Neural cell (in vitro differentiated cells): ENCODE measurements at regions not wholly inside any gene's neighbourhood (a gene's known extent, or its start where the extent isn't known, plus 50 kb on each side); places are given as distances from the start of the nearest gene placed in this dataset.

ENCODE experiments used
- H2AFZ ChIP-seq: fragments of 200-600, 300-800 bp; sonication (generic), shearing (Covaris generic); 2 replicates; pipeline ENCODE4 v1.6.0; 2014; ENCODE audit warnings: low read depth, mild to moderate bottlenecking, antibody characterized with exemption, low read length, moderate library complexity
- H3F3A ChIP-seq: fragments of 200-600 bp; shearing (Covaris generic); 2 replicates; pipeline ENCODE4 v1.6.1; 2016; ENCODE audit warnings: mild to moderate bottlenecking, moderate library complexity, mixed read lengths, antibody characterized with exemption, low read length; ENCODE audit not compliant: insufficient read depth, poor library complexity, severe bottlenecking
- H3K27ac ChIP-seq: fragments of 200-600, 300-800 bp; sonication (generic), shearing (Covaris generic); 2 replicates; pipeline ENCODE4 v1.5.1; 2014; ENCODE audit warnings: mild to moderate bottlenecking, low read length, moderate library complexity
- H3K27me3 ChIP-seq: fragments of 300-800, 200-600 bp; sonication (generic), shearing (Covaris generic); 2 replicates; pipeline ENCODE4 v1.6.0; 2014; ENCODE audit warnings: mild to moderate bottlenecking, low read depth, low read length, moderate library complexity; ENCODE audit not compliant: insufficient read depth
- H3K36me3 ChIP-seq: fragments of 300-800, 200-600 bp; sonication (generic), shearing (Covaris generic); 2 replicates; pipeline ENCODE4 v1.5.1; 2014; ENCODE audit warnings: mild to moderate bottlenecking, antibody characterized with exemption, low read length, moderate library complexity; ENCODE audit not compliant: insufficient read depth
- H3K4me2 ChIP-seq: fragments of 300-800, 200-600 bp; sonication (generic), shearing (Covaris generic); 2 replicates; pipeline ENCODE4 v1.6.0; 2014; ENCODE audit warnings: mild to moderate bottlenecking, low read length
- H3K4me3 ChIP-seq: fragments of 300-800, 200-600 bp; sonication (generic), shearing (Covaris generic); 2 replicates; pipeline ENCODE4 v1.5.1; 2014; ENCODE audit warnings: mild to moderate bottlenecking, low read length, moderate library complexity
- H3K79me2 ChIP-seq: fragments of 200-600 bp; shearing (Covaris generic); replicated peaks from 2 replicates; pipeline ENCODE4 v1.6.0; 2014; ENCODE audit warnings: mild to moderate bottlenecking, low read length, moderate library complexity; ENCODE audit not compliant: insufficient read depth
- H3K9ac ChIP-seq: fragments of 300-800, 200-600 bp; sonication (generic), shearing (Covaris generic); 2 replicates; pipeline ENCODE4 v1.6.1; 2016; ENCODE audit warnings: mild to moderate bottlenecking, low read length, mixed read lengths
- H3K9me2 ChIP-seq: fragments of 200-600 bp; shearing (Covaris generic); 2 replicates; pipeline ENCODE4 v1.6.1; 2016; ENCODE audit warnings: mild to moderate bottlenecking, low read length, mixed read lengths; ENCODE audit not compliant: insufficient read depth
- H3K9me3 ChIP-seq: fragments of 200-600, 300-800 bp; sonication (generic), shearing (Covaris generic); 2 replicates; pipeline ENCODE4 v1.6.1; 2016; ENCODE audit warnings: mild to moderate bottlenecking, mixed run types, low read length, moderate library complexity, mixed read lengths
- H4K20me1 ChIP-seq: fragments of 200-600 bp; shearing (Covaris generic); 2 replicates; pipeline ENCODE4 v1.6.1; 2016; ENCODE audit warnings: mild to moderate bottlenecking, mixed run types; ENCODE audit not compliant: insufficient read depth
- CTCF ChIP-seq: fragments of 450-650 bp; IDR thresholded peaks from 2 replicates; pipeline ENCODE4 v1.5.1; 2014; ENCODE audit warnings: antibody characterized with exemption, mild to moderate bottlenecking, moderate library complexity; ENCODE audit not compliant: poor library complexity, severe bottlenecking
- EP300 ChIP-seq: fragments of 450-650 bp; conservative IDR thresholded peaks from 2 replicates; pipeline ENCODE4 v1.6.1; 2014; ENCODE audit warnings: antibody characterized with exemption, mild to moderate bottlenecking, moderate library complexity; ENCODE audit not compliant: poor library complexity, severe bottlenecking
- EZH2 ChIP-seq: fragments of 200-600, 300-800 bp; shearing (Covaris generic), sonication (generic); IDR thresholded peaks from 2 replicates; pipeline ENCODE4 v1.6.1; 2014; ENCODE audit warnings: antibody characterized with exemption, low read length, borderline replicate concordance, mild to moderate bottlenecking; ENCODE audit not compliant: insufficient read depth, poor library complexity, severe bottlenecking
- MXI1 ChIP-seq: fragments of 450-650 bp; conservative IDR thresholded peaks from 2 replicates; pipeline ENCODE4 v1.6.1; 2014; ENCODE audit warnings: antibody characterized with exemption, mild to moderate bottlenecking; ENCODE audit not compliant: poor library complexity, severe bottlenecking
- POLR2AphosphoS5 ChIP-seq: IDR thresholded peaks from 2 replicates; pipeline ENCODE4 v1.6.1; 2012
- RAD21 ChIP-seq: fragments of 450-650 bp; conservative IDR thresholded peaks from 2 replicates; pipeline ENCODE4 v1.6.1; 2014; ENCODE audit warnings: antibody characterized with exemption, mild to moderate bottlenecking, moderate library complexity
- REST ChIP-seq: IDR thresholded peaks from 2 replicates; pipeline ENCODE4 v1.6.1; 2012; ENCODE audit warnings: borderline replicate concordance
- SMC3 ChIP-seq: fragments of 450-650 bp; conservative IDR thresholded peaks from 2 replicates; pipeline ENCODE4 v1.6.1; 2014; ENCODE audit warnings: antibody characterized with exemption, mild to moderate bottlenecking, moderate library complexity; ENCODE audit not compliant: poor library complexity
- TAF1 ChIP-seq: IDR thresholded peaks from 2 replicates; pipeline ENCODE4 v1.6.1; 2012; ENCODE audit warnings: low read depth

- H3K9me2 ChIP-seq = no peaks in the 10 kb centered on the region
- H3K36me3 ChIP-seq = no peaks in the 10 kb centered on the region
- no peaks in the 10 kb centered on the region for H3K9me3 ChIP-seq
- no peaks in the 10 kb centered on the region for H4K20me1 ChIP-seq
- no peak overlapping the region for H3K9ac ChIP-seq
- TF ChIP-seq SMC3 (no peak), EP300 (no peak), RAD21 (no peak), REST (no peak), CTCF (no peak), POLR2AphosphoS5 (no peak), EZH2 (no peak), MXI1 (no peak), TAF1 (no peak)
- no peak overlapping the region for H2AFZ ChIP-seq
- no peaks in the 10 kb centered on the region for H3K27me3 ChIP-seq
- H3K27ac ChIP-seq = no peak overlapping the region
- no peaks in the 10 kb centered on the region for H3F3A ChIP-seq
- H3K79me2 ChIP-seq = no peaks in the 10 kb centered on the region
- no peak overlapping the region for H3K4me2 ChIP-seq
- H3K4me3 ChIP-seq = no peak overlapping the region
Measured at GRCh38 chr4:125944966-125945365, 630.2 kb downstream of the FAT4 start.

- no peak overlapping the region for H3K9ac ChIP-seq
- no peaks in the 10 kb centered on the region for H3K9me2 ChIP-seq
- H3K79me2 ChIP-seq = no peaks in the 10 kb centered on the region
- H3K9me3 ChIP-seq = no peaks in the 10 kb centered on the region
- H3K27ac ChIP-seq = no peak overlapping the region
- no peaks in the 10 kb centered on the region for H4K20me1 ChIP-seq
- H3K27me3 ChIP-seq = no peaks in the 10 kb centered on the region
- no peaks in the 10 kb centered on the region for H3F3A ChIP-seq
- no peak overlapping the region for H3K4me3 ChIP-seq
- TF ChIP-seq EZH2 (no peak), REST (no peak), MXI1 (no peak), SMC3 (no peak), EP300 (no peak), RAD21 (no peak), CTCF (no peak), POLR2AphosphoS5 (no peak), TAF1 (no peak)
- no peak overlapping the region for H3K4me2 ChIP-seq
- no peaks in the 10 kb centered on the region for H3K36me3 ChIP-seq
- H2AFZ ChIP-seq = no peak overlapping the region
Measured at GRCh38 chr4:125948021-125948420, 633.3 kb downstream of the FAT4 start.
